Endothelial cell of umbilical vein (primary cell): ENCODE measurements at regions not wholly inside any gene's neighbourhood (a gene's known extent, or its start where the extent isn't known, plus 50 kb on each side); places are given as distances from the start of the nearest gene placed in this dataset.

ENCODE experiments used
- BruUV-seq: library from RNA; stranded (reverse); fragments of 400-500 nt; replicated peaks from 2 replicates; lab custom pipeline; 2021; lab: Mats Ljungman, UMichigan
- CTCF ChIA-PET: fragments of 300-600, 350-600 bp; sonication (Branson Sonifier 250); formaldehyde crosslinking; loops from one replicate; lab custom pipeline; 2021; ENCODE audit warnings: antibody characterized with exemption, inconsistent platforms; lab: Charles Lee
- POLR2A ChIA-PET: fragments of 300-600, 350-600 bp; sonication (Branson Sonifier 250); formaldehyde crosslinking; loops from one replicate; lab custom pipeline; 2021; ENCODE audit warnings: antibody characterized with exemption, inconsistent platforms; lab: Charles Lee
- DNase-seq: peaks from one replicate; pipeline ENCODE4 v3.0.0-alpha.2; 2011; ENCODE audit warnings: low read depth, low spot score
- FAIRE-seq: peaks from 2 replicates; lab custom pipeline; 2011; peaks lifted over from hg19 to GRCh38; lab: Jason Lieb, UNC
- H2AFZ ChIP-seq: 2 replicates; pipeline ENCODE4 v1.6.0; 2012; ENCODE audit warnings: low read depth, low read length, control low read depth, inconsistent platforms
- H3K27ac ChIP-seq: 2 replicates; pipeline ENCODE4 v1.5.1; 2011; ENCODE audit warnings: low read depth, mild to moderate bottlenecking, control low read depth, low read length, moderate library complexity; ENCODE audit not compliant: insufficient read depth
- H3K27me3 ChIP-seq, 2 experiments: 2 replicates each; pipeline versions ENCODE4 v1.6.0 to v1.6.1; 2011; ENCODE audit warnings: low read length in 2 of 2, mixed read lengths in 1 of 2; ENCODE audit not compliant: control insufficient read depth in 2 of 2, insufficient read depth in 2 of 2
- H3K36me3 ChIP-seq, 2 experiments: 2 replicates in 1 of 2; 3 replicates in 1 of 2; pipeline ENCODE4 v1.5.1; 2011; ENCODE audit warnings: low read length in 2 of 2, mild to moderate bottlenecking in 1 of 2, moderate library complexity in 1 of 2; ENCODE audit not compliant: control insufficient read depth in 2 of 2, insufficient read depth in 2 of 2; ENCODE audit errors: extremely low read depth in 1 of 2
- H3K4me1 ChIP-seq: 3 replicates; pipeline ENCODE4 v1.5.1; 2011; ENCODE audit warnings: mild to moderate bottlenecking, low read length; ENCODE audit not compliant: control insufficient read depth, insufficient read depth; ENCODE audit errors: extremely low read depth
- H3K4me2 ChIP-seq: 2 replicates; pipeline ENCODE4 v1.6.1; 2011; ENCODE audit warnings: low read length, control low read depth, mixed read lengths; ENCODE audit not compliant: insufficient read depth
- H3K4me3 ChIP-seq, 3 experiments: fragments of 200-600 bp in 1 of 3; sonication (generic), shearing (Covaris generic) in 1 of 3; replicated peaks in 1 of 3; 2 replicates each; pipeline ENCODE4 v1.5.1; 2011 to 2016; ENCODE audit warnings: control low read depth in 3 of 3, low read length in 3 of 3, mild to moderate bottlenecking in 2 of 3, inconsistent platforms in 1 of 3, low read depth in 1 of 3, moderate library complexity in 1 of 3; ENCODE audit not compliant: insufficient read depth in 1 of 3
- H3K79me2 ChIP-seq: 2 replicates; pipeline ENCODE4 v1.6.0; 2012; ENCODE audit warnings: low read length, inconsistent platforms; ENCODE audit not compliant: control insufficient read depth, insufficient read depth
- H3K9ac ChIP-seq: replicated peaks from 2 replicates; pipeline ENCODE3; 2011; ENCODE audit warnings: low read length, control low read depth; ENCODE audit not compliant: insufficient read depth; ENCODE audit errors: extremely low read depth
- H3K9me1 ChIP-seq: replicated peaks from 3 replicates; pipeline ENCODE4 v1.6.0; 2011; ENCODE audit warnings: mild to moderate bottlenecking, low read length; ENCODE audit not compliant: control insufficient read depth, insufficient read depth; ENCODE audit errors: extremely low read depth
- H3K9me3 ChIP-seq: replicated peaks from 2 replicates; pipeline ENCODE4 v1.5.1; 2012; ENCODE audit warnings: low read length, inconsistent platforms; ENCODE audit not compliant: control insufficient read depth, insufficient read depth
- H4K20me1 ChIP-seq: replicated peaks from 2 replicates; pipeline ENCODE3; 2011; ENCODE audit warnings: mild to moderate bottlenecking, low read length; ENCODE audit not compliant: control insufficient read depth, insufficient read depth; ENCODE audit errors: extremely low read depth
- EZH2 ChIP-seq: IDR thresholded peaks from 2 replicates; pipeline ENCODE4 v1.6.1; 2012; ENCODE audit warnings: borderline replicate concordance, low read depth, mild to moderate bottlenecking, moderate library complexity, low read length, inconsistent platforms; ENCODE audit not compliant: severe bottlenecking
- FOS ChIP-seq: IDR thresholded peaks from 2 replicates; pipeline ENCODE4 v1.6.1; 2011; ENCODE audit warnings: mild to moderate bottlenecking, low read length, moderate library complexity, borderline replicate concordance; ENCODE audit not compliant: insufficient read depth
- GATA2 ChIP-seq: IDR thresholded peaks from 2 replicates; pipeline ENCODE4 v1.7.0; 2011; ENCODE audit warnings: low read depth, mild to moderate bottlenecking, moderate library complexity, mixed read lengths, low read length; ENCODE audit not compliant: insufficient read length, insufficient read depth
- JUN ChIP-seq: IDR thresholded peaks from 2 replicates; pipeline ENCODE4 v1.6.1; 2011; ENCODE audit warnings: borderline replicate concordance, low read depth; ENCODE audit not compliant: insufficient read length, insufficient read depth
- MAX ChIP-seq: IDR thresholded peaks from 2 replicates; pipeline ENCODE4 v1.6.1; 2011; ENCODE audit not compliant: insufficient read depth, insufficient read length
- MYC ChIP-seq: IDR thresholded peaks from one replicate; pipeline ENCODE4 v1.6.1; 2011; ENCODE audit warnings: mild to moderate bottlenecking, low read depth, low read length
- POLR2A ChIP-seq: IDR thresholded peaks from 2 replicates; pipeline ENCODE4 v1.6.1; 2012; ENCODE audit warnings: low read depth, mild to moderate bottlenecking, control low read depth, low read length
- POLR2AphosphoS5 ChIP-seq: IDR thresholded peaks from 2 replicates; pipeline ENCODE4 v1.6.1; 2012; ENCODE audit warnings: low read depth, mild to moderate bottlenecking, control low read depth, low read length, moderate library complexity; ENCODE audit not compliant: insufficient read depth
- dilution Hi-C: fragments of 300-500 bp; cut with MboI; formaldehyde crosslinking; loops from one replicate; pipeline ENCODE4 v1.15.0; 2019; ENCODE audit warnings: low sequenced_read_pairs; ENCODE audit not compliant: extremely low pct_ligation_motif_present
- intact Hi-C: fragments of 100-400 bp; cut with micrococcal nuclease; formaldehyde crosslinking; loops from one replicate; pipeline ENCODE4 v1.10.0; 2022
- TF ChIP-seq, protein P1 (sequence below), 2 donors: IDR thresholded peaks; 1 replicate in 1 of 2; 2 replicates in 1 of 2; pipeline ENCODE4 v1.5.1; 2011; ENCODE audit warnings: low read length in 2 of 2, mild to moderate bottlenecking in 2 of 2, moderate library complexity in 2 of 2, control low read depth in 1 of 2, inconsistent platforms in 1 of 2, low read depth in 1 of 2; ENCODE audit not compliant: insufficient read depth in 1 of 2; ENCODE audit errors: extremely low read depth in 1 of 2

DNA sequence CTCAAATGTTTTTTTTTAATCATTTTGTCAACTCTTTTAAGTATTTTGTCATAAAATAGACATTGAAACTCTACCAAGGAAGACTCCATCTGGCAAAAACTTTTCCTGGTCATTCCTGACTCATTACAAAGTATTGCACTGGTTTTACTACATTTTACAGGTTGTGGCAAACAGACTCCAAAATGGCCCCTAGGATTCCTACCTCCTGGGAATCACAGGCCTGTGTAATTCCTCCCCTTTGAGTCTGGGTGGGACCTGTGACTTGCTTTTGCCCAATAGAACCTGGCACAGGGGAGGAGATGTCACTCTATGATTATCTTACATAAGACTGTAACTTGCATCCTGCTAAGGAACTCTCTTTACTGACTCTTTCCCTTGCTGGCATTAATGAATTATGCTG is 123.6 kb upstream of the KCNJ6 start:
- no peaks in the 10 kb centered on the region for H3K27me3 ChIP-seq
- H3K4me2 ChIP-seq: no peak overlapping the region
- FAIRE-seq (no peak), DNase-seq (no peak)
- dilution Hi-C loops (no loop called here), intact Hi-C loops (no loop called here)
- no peak overlapping the region for H3K9ac ChIP-seq
- BruUV-seq: no TSS peak
- H3K4me3 ChIP-seq: no peak overlapping the region
- POLR2A ChIA-PET: no interaction called here
- H3K9me3 ChIP-seq: no peaks in the 10 kb centered on the region
- H3K4me1 ChIP-seq: peaks cover 12% of the 10 kb centered on the region
- H4K20me1 ChIP-seq: no peaks in the 10 kb centered on the region
- no peaks in the 10 kb centered on the region for H3K9me1 ChIP-seq
- H3K36me3 ChIP-seq: no peaks in the 10 kb centered on the region
- no peaks in the 10 kb centered on the region for H3K79me2 ChIP-seq
- H3K27ac ChIP-seq: no peak overlapping the region
- CTCF ChIA-PET: no interaction called here
- no peak for TF ChIP-seq MYC
- TF ChIP-seq GATA2: no peak
- TF ChIP-seq MAX: no peak
- TF ChIP-seq JUN: no peak
- TF ChIP-seq, protein P1, sequence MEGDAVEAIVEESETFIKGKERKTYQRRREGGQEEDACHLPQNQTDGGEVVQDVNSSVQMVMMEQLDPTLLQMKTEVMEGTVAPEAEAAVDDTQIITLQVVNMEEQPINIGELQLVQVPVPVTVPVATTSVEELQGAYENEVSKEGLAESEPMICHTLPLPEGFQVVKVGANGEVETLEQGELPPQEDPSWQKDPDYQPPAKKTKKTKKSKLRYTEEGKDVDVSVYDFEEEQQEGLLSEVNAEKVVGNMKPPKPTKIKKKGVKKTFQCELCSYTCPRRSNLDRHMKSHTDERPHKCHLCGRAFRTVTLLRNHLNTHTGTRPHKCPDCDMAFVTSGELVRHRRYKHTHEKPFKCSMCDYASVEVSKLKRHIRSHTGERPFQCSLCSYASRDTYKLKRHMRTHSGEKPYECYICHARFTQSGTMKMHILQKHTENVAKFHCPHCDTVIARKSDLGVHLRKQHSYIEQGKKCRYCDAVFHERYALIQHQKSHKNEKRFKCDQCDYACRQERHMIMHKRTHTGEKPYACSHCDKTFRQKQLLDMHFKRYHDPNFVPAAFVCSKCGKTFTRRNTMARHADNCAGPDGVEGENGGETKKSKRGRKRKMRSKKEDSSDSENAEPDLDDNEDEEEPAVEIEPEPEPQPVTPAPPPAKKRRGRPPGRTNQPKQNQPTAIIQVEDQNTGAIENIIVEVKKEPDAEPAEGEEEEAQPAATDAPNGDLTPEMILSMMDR (IDR thresholded peaks at IDR 0.05; ENCODE audit: extremely low read depth in 1 of 2, insufficient read depth in 1 of 2, low read depth in 1 of 2, low read length in 2 of 2): no peak
- TF ChIP-seq POLR2A: no peak
- TF ChIP-seq FOS: no peak
- no peak for TF ChIP-seq POLR2AphosphoS5
- TF ChIP-seq EZH2: no peak
- no peak overlapping the region for H2AFZ ChIP-seq
